Effector CD8-positive, alpha-beta T cell (primary cell): ENCODE measurements at regions not wholly inside any gene's neighbourhood (a gene's known extent, or its start where the extent isn't known, plus 50 kb on each side); places are given as distances from the start of the nearest gene placed in this dataset.

ENCODE experiments used
- DNase-seq: peaks from one replicate; lab custom pipeline; 2025; lab: John Stamatoyannopoulos, UW

DNA sequence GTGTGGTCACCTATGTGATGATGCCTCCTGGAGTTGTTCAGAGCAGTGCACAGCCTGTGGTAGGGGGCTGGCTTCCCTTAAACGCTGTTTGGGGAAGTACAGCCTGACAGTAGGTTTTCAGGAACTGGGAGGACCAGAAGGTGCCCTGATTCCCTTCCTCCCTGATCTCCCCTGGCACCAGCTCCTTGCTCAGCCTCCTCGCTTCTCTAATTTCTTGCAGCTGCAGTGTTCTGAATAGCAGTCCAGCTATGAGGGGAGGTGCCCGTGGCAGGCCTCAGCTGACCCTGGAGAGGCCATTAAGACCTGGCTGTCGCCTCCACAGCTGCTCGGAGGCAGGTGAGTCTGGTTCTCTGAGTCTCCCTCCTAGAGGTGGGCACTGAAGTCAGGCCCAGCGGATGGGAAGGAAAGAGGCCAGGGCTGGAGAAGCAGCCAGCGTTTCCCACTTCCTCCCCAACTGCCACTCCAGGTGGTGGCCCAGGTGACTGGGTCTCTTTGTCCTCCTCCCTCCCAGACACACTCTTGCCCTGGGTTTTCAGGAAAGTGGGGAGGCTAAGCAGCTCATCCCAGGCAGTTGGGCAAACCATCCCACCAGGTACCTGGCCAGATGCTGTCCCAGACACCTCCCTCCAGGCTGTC is 52.0 kb upstream of the RPL11 start:
- DNase-seq: no peak

DNA sequence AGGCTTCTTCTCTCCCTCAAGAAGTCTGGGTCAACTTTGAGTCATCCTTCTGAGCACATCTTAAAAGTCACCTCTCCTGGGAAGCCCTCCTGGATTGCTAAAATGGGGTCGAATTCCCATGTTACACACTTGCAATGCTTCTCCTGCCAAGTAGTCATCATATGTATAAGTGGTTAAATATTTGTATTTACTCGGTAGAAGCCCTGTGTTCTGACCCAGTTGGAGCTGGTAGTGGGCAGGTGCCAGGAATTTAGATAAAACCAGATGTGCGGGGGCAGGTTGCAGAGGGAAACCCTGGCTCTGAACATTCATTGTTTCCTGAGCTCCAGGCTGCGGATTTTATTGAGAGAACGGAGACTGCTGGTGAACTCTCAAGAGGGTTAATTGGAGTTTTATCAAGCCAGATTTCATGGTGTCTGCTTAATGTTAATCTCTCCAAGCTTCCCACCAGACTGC is 52.8 kb upstream of the RPL11 start:
- no peak for DNase-seq

DNA sequence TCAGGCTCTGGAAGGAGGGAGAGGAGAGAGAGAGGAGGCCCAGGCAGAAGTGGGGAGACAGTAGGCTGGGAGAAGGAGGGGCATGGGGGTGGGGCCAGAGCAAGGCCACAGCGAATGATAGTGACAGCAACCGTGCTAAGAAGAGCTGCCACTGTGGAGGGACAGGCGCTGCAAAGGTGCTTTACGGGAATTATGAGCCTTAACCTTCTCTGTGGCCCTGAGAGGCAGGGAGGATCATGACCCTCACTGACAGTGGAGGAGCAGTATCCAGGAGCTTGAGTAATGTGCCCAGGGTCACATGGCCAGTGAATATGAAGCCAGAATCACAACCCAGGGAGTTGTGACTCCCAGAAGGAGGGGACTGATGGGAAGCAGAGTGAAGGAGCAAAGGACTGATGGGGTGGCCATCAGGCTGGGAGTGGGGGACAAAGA is 53.4 kb upstream of the RPL11 start:
- DNase-seq: no peak

DNA sequence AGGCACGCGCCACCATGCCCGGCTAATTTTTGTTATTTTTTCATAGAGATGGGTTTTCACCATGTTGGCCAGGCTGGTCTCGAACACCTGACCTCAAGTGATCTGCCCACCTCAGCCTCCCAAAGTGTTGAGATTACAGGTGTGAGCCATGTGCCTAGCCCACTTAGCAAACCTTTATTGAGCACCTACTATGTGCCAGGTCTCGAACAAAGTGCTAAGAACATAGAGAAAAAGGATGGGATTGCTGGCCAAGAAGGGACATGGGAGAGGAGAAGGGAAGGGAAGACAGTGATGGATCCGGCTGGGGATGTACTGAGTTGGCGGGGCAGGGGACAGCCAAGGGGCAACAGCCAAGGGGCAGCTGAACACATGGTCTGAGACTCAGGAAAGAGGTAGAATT is 55.6 kb upstream of the RPL11 start:
- DNase-seq: no peak

DNA sequence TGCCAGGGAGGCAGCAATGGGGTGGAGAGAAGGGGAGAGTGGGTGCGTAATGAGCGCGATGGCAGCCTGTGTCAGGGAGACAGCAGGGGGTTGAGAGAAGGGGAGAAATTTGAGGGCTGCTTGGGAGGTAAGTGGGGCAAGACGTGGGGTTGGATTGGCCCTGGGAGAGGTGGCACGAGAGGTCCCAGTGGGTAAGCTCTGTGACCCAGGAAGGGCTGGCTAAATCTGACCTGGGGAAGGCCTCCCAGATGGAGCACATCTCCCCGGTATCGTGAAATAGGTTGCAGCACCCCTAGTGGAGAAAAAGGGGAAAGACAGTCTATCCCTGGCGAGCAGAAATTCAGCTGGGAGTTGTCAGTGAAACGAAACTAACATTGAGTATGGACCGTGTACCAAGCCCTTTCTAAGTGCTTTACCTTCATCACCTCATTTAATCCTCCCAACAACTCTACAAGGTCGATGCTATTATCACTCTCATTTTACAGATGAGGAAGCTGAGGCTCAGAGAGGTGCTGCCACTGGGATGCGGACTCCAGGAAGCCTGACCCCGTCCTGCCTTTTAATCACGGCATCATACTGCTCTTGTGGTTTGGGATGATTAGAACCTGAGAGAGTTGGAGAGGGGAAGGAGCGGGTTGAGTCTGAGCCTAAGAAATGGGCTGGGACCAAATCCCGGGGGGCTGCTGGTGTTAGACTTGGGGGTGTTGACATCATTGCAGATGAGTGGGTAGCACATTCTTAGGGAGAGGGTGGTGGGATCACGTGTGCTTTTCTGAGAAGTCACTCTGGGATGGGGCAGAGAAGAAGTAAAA is 56.6 kb upstream of the RPL11 start:
- DNase-seq: peak; percentile 36

DNA sequence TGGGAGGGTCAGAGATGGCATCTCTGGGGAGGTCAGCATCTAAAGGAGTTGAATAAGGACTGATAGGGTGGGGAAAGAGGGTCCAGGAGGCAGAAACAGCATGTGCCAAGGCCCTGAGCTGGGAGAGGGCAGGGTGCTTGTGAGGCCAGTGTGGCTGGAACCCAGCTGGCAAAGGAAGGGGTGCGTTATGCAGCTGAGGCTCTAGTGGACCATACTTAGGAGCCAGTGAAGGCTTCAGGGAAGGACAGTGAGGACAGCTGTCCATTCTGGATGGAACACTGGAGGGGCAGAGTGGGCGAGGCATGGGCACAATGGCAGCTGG is 57.1 kb upstream of the RPL11 start:
- DNase-seq: no peak

DNA sequence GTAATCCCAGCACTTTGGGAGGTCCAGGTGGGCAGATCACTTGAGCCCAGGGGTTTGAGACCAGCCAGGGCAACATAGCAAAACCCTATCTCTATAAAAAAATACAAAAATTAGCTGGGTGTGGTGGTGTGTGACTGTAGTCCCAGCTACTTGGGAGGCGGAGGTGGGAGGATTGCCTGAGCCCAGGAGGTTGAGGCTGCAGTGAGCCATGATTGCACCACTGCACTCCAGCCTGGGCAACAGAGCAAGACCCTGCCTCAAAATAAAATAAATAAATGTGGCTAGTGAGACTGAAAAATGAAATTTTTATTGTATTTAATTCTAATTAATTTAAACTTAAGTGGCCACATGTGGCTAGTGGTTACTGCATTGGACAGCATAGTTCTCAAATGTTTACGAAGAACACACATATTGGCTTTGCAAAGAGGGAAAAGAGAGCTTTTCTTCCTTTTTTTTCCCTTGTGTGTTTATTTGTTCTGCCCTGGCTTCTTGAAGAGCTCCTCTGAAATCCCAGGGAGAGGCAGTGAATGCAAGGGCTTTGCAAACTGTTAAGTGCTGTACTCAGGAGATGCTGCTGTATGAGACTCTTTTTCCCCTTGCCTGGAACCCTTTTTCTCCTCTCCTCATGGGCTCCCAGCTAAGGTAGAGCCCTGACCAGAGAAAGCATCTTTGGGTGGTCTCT is 59.0 kb upstream of the RPL11 start:
- no peak for DNase-seq

DNA sequence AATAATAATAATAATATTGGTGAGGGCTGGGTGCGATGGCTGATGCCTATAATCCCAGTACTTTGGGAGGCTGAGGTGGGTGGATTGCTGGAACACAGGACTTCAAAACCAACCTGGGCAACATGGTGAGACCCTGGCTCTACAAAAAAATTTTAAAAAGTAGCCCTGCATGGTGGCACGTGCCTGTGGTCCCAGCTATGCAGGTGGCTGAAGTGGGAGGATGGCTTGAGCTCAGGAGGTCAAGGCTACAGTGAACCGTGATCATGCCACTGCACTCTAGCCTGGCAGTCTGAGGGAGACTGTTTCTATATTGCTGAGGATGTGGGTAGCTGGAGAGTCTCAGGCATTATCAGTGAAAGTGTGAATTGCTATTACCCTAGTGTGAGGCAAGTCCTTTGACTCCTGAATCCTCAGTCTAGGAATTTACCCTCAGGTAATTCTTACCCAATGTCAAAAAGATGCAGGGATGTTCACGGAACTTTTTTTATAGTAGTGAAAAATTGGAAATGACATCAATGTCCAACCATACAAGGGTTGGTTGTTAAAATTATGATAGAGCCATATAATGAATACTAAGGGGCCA is 61.8 kb upstream of the RPL11 start:
- DNase-seq: no peak

DNA sequence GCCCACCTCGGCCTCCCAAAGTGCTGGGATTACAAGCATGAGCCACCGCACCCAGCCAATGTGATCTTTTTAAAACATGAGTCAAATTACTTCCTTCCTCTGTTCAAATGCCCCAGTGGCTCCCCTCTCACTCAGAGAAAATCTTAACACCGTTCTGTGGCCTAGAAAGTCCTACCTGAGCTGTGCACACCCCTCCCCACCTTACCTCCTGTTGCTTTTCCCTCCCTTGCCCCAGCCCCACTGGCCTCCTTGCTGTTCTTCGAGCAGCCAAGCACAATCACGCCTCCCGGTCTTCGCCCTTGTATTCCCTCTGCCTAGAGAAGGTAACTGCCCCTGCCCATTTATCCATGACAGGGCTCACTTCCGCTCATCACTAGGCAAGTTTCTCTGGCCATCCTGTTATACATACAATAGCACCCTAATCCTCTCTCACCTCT is 62.6 kb upstream of the RPL11 start:
- DNase-seq: no peak

DNA sequence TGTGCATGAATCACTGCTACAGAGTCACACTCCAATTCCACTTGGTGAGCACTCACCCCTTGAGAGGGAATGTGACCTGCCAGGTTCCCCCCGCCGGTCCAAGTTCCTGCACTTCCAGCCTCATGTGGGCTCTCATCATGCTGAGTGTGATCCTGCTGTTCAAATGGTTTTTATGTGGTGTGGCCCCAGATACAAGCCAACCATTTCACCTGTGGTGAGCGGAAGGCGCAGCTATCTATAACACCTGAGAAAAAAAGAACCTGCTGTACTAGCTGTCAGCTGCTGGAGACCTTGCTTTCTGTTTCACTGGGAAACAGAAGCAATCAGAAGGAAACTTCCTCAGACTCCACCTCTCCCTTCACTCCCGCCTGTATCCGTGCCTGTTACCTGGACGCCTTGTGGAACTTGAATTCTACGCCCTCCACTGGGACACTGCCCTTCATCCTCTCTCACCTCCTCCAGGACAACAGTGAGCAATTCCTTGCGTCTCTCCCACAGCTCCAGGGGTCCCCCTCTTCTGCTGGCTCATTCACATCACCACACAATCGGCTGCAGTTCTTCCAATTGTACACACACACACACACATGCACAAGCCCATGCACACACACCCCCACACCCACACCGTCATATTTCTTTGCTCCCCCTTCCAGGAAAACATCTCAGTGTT is 64.4 kb upstream of the RPL11 start:
- DNase-seq: no peak

DNA sequence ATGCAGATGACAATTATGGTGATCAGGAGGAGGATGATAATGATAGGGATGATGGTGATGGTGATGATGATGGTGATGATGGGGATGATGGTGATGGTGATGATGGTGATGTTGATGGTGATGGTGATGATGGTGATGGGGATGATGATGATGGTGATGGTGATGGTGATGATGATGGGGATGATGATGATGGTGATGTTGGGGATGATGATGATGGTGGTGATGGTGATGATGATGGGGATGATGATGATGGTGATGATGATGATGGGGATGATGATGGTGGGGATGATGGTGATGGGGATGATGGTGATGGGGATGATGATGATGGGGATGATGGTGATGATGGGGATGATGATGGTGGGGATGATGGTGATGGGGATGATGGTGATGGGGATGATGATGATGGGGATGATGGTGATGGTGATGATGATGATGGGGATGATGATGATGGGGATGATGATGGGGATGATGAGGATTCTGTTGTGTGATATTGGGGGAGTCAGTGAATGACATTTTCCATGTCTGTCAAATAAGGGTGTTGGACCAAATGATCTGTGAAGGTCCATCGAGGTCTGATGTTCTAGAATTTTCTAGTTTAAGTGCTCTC is 65.6 kb upstream of the RPL11 start:
- no peak for DNase-seq

DNA sequence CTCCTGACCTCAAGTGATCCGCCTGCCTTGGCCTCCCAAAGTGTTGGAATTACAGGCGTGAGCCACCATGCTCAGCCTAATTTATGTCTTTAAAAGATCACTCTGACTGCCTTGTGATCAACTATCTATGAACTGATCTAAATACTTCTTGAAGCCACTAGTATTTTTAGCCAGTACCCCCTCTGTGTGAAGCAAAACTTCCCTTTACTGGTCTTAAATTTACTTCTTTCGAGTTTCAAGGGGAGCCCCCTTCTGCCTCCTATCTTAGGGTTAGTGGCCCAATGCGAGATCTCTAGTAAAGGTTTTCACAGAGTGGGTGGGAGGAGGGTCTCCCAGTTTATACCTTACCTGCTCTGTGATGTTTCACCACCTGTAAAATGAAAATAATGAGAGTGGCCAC is 66.1 kb upstream of the RPL11 start:
- no peak for DNase-seq

DNA sequence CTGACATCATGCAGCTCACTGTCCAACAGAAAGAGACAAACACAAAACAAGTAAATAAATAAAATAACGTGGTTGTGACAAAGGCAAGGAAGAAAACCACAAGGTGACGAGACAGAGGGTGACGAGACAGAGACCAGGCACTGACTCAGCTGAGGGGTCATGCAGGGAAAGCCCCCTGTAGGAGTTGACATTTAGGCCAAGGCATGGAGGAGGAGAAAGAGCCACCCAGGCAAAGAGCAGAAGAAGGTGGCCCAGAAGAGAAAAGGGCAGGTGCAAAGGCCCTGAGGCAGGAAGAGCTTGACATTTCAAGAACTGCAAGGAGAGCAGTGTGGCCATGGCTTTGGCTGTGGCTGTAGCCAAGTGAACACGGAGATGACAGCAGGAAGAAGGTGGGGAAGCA is 65.1 kb upstream of the ID3 start:
- no peak for DNase-seq

DNA sequence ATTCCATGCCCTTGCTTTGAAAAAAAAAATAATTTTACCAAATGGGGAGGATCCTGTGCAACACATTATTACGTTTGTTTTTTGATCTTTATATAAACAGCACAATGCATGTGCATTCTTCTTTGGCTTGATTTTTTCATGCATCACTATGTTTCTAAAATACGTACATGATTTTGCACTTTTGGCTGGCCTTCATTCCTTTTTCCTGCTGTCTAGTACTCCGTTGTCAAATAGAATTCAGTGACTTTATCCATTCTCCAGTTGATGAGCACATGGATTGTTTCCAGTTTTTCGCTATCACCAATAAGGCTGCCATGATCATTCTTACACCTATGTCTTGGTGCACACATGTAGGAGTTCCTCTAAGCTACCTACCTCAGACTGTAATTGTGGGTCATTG is 63.0 kb upstream of the ID3 start:
- DNase-seq: no peak

DNA sequence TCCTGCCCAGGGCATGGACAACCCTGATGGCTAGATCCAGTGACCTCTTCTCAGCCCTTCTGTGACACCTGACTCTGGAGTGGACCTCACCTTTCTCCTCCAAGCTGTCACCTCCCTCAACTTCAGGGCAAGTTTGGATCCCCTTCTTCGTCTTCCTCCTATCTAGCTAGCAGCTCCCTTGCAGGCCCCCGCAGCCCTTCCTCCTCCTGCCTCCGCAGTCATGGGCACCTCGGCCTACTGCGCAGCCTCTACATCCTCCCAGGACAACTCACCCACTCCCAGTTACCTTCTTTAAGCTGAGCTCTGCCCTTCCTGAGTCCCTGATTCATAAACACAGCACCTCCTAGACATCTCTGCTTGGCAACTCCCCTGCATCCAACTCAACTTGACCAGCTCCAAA is 61.3 kb upstream of the ID3 start:
- DNase-seq: no peak

DNA sequence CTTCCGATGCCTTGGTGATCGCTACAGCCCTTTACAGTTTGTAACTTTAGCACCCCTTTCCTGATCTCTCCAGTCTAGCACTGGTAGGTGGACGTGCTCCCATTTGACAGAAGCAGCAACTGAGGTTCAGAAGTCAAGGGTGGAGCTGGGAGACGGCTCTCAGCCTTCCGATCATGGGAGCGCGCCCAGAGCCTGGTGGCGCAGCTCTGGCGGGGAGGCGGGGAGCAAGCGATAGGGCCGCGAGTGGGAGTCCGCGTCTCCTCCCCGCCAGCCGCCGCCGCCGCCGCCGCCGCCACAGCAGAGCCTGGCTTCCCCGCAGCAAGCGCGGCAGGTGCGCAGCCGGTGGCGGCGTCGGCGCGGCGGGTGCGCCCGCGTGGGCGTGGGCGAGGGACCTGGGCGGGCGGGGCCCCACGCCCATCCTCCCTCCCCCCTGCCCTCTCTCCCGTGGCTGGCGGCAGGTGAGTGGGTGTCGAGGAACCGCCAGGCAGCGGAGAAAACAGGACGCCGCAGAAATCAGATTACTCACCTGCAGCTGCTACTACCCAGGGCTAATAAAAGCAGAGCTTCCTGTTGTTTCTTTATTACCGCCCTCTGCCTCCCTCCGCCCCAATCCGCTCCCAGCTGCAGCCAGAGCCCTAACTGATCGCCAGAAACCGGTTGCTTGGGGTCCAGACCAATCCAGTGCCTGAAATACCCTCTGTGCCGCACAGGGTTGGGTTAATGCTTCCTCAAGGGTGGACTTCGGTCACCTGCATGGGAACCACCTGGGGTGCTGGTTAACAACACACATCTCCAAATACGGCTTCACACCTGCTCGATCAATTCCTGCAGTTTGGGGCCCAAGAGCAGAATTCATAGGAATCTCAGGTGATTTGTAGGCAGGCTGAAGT is 60.2 kb upstream of the ID3 start:
- DNase-seq: peak; percentile 65

DNA sequence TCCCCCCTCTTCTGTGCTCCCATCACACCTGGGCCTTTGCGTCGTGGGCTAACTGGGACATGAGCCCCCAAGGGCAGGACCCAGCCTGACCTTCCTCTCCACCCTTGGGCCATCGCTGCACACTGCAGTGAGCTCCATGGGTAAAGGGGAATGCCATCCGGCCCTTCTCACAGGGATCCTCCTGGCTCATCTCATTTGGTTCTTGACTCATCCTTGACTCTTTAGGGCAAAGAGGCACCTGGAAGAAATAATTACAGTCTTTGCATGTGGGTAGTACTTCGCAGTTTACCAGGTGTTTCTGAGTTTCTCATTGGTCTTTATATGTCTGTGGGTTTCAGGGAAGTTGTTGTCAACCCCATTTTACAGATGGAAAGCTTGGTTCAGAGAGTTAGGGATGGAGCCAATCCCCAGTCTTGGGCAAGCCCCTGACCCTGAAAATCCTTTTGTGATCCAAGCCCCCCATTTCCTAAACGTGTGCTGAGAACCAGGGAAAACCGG is 59.3 kb upstream of the ID3 start:
- no peak for DNase-seq

DNA sequence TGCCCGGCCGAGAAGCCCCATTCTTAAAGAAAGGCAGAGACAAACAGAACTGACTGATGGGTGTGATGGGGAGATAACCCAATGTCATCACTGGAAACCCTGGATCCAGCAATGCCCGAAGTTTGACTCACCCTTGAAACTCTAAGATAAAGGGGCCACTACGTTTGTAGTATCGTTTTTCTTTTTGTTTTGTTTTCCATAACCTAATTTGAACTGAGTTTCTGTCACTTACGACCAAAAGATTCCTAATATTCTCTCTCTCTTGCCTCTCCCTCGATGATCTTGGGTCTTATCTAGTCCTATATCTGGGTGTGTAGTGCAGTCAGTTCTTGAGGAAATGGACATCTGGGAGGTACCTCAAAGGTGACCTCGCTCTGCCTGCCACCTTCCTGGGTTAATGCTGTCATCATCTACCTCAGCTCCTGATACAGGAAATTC is 57.8 kb upstream of the ID3 start:
- DNase-seq: no peak

DNA sequence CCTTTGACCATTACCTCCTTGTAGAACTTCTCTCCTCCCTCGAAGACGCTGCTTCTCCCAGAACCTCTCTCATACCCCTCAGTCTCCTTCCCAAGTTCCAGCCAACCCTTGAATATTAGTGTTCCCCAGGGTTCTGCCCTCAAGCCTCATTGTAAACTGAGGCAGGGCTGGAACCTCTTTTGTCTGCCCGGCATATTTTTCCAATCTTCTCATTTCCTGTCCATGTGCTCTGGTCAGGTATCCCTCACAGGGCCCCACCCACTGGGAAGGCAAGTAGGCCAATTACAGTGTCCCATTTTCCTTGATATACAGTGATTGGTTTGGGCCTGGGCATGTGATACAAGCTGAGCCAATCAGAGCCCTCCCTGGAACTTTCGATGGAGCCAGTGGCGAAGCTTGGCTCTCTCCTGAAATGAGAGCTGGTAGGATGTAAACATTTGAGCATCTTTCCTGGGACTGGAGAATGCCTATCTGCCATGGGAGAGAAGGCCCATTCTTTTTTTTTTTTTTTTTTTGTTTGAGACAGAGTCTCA is 57.1 kb upstream of the ID3 start:
- DNase-seq: no peak

DNA sequence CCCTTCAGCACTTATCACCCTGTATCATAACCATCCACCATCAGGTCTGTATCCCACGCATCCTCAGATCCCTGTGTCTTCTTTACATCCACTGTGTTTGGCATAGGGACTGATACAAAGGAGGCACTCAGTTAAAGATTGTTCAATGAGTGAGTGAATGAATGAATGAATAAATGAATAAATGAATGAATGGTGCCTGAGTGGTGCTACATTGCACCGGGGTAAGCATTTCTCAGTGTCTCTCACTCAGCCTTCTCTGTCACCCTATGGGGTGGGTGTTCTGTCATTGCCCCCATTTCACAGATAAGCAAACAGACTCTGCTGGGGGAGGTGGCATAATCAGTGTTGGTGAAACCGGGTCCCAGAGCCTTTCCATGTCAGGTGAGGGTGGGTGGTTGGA is 56.6 kb upstream of the ID3 start:
- DNase-seq: no peak
